SK-N-SH treated with all-trans-retinoic acid at 6 μM for 48 hours (cell line): ENCODE measurements at regions not wholly inside any gene's neighbourhood (a gene's known extent, or its start where the extent isn't known, plus 50 kb on each side); places are given as distances from the start of the nearest gene placed in this dataset.

Experiments used
- ATAC-seq: fragments of 200-7000 bp; cut with Tn5 transposase; 3 replicates; pipeline ENCODE4 v1.9.1; 2020; ENCODE audit warnings: mild to moderate bottlenecking, moderate library complexity
- ARNTL ChIP-seq: fragments of 450-650 bp; formaldehyde crosslinking; IDR thresholded peaks from 2 replicates; pipeline ENCODE4 v1.5.0; 2020; ENCODE audit warnings: low read depth, mild to moderate bottlenecking, moderate library complexity, borderline replicate concordance
- BACH2 ChIP-seq: fragments of 250-450 bp; sonication (Bioruptor Pico); IDR thresholded peaks from 2 replicates; pipeline ENCODE4 v1.9.0; 2021; ENCODE audit warnings: mild to moderate bottlenecking, borderline replicate concordance
- CSDC2 ChIP-seq: fragments of 250-450 bp; sonication (Bioruptor Pico); IDR thresholded peaks from 2 replicates; pipeline ENCODE4 v1.5.0; 2020; ENCODE audit warnings: mild to moderate bottlenecking, moderate library complexity
- ISL1 ChIP-seq: fragments of 250-450 bp; sonication (Bioruptor Pico); IDR thresholded peaks from 2 replicates; pipeline ENCODE4 v2.1.2; 2022; ENCODE audit warnings: mild to moderate bottlenecking, moderate library complexity
- PPARA ChIP-seq: fragments of 250-450 bp; sonication (Bioruptor Pico); IDR thresholded peaks from 2 replicates; pipeline ENCODE4 v1.5.0; 2020; ENCODE audit warnings: mild to moderate bottlenecking, borderline replicate concordance
- RARB ChIP-seq: fragments of 250-450 bp; sonication (Bioruptor Pico); IDR thresholded peaks from 2 replicates; pipeline ENCODE4 v1.8.0; 2021; ENCODE audit warnings: mild to moderate bottlenecking, moderate library complexity
- SNAI2 ChIP-seq: fragments of 250-450 bp; sonication (Bioruptor Pico); IDR thresholded peaks from 2 replicates; pipeline ENCODE4 v1.5.0; 2020; ENCODE audit warnings: mild to moderate bottlenecking, moderate library complexity
- TCF4 ChIP-seq: fragments of 250-450 bp; sonication (Bioruptor Pico); IDR thresholded peaks from 2 replicates; pipeline ENCODE4 v1.8.0; 2021; ENCODE audit warnings: mild to moderate bottlenecking, moderate library complexity, borderline replicate concordance
- TOX ChIP-seq: fragments of 250-450 bp; sonication (Bioruptor Pico); IDR thresholded peaks from 2 replicates; pipeline ENCODE4 v1.8.0; 2021; ENCODE audit warnings: mild to moderate bottlenecking, moderate library complexity, borderline replicate concordance
- ZFP3 ChIP-seq: fragments of 250-450 bp; sonication (Bioruptor Pico); IDR thresholded peaks from 2 replicates; pipeline ENCODE4 v1.5.0; 2020; ENCODE audit warnings: mild to moderate bottlenecking, moderate library complexity
- ZNF565 ChIP-seq: fragments of 450-650 bp; formaldehyde crosslinking; conservative IDR thresholded peaks from 2 replicates; pipeline ENCODE4 v1.5.0; 2020; ENCODE audit warnings: low read depth, mild to moderate bottlenecking, moderate library complexity
- ZNF70 ChIP-seq: fragments of 450-650 bp; formaldehyde crosslinking; IDR thresholded peaks from 2 replicates; pipeline ENCODE4 v1.5.0; 2020; ENCODE audit warnings: mild to moderate bottlenecking, moderate library complexity
- ZNF8 ChIP-seq: fragments of 450-650 bp; formaldehyde crosslinking; IDR thresholded peaks from 2 replicates; pipeline ENCODE4 v1.5.0; 2020; ENCODE audit warnings: mild to moderate bottlenecking, moderate library complexity
- TF ChIP-seq, protein P1 (sequence below): fragments of 250-450 bp; sonication (Bioruptor Pico); IDR thresholded peaks from 2 replicates; pipeline ENCODE4 v1.8.0; 2021; ENCODE audit warnings: low read depth, mild to moderate bottlenecking, moderate library complexity, borderline replicate concordance
- TF ChIP-seq, protein P2 (sequence below): fragments of 250-450 bp; sonication (Bioruptor Pico); IDR thresholded peaks from 2 replicates; pipeline ENCODE4 v1.5.1; 2021; ENCODE audit warnings: mild to moderate bottlenecking, moderate library complexity
- TF ChIP-seq, protein P3 (sequence below): fragments of 250-450 bp; sonication (Bioruptor Pico); IDR thresholded peaks from 2 replicates; pipeline ENCODE4 v1.5.1; 2020; ENCODE audit warnings: low read depth, mild to moderate bottlenecking, moderate library complexity
- TF ChIP-seq, protein P4 (sequence below): fragments of 250-450 bp; sonication (Bioruptor Pico); IDR thresholded peaks from 2 replicates; pipeline ENCODE4 v1.8.0; 2020; ENCODE audit warnings: mild to moderate bottlenecking, moderate library complexity, borderline replicate concordance
- TF ChIP-seq, protein P5 (sequence below): fragments of 250-450 bp; sonication (Bioruptor Pico); IDR thresholded peaks from 2 replicates; pipeline ENCODE4 v1.5.0; 2020; ENCODE audit warnings: mild to moderate bottlenecking, moderate library complexity

DNA sequence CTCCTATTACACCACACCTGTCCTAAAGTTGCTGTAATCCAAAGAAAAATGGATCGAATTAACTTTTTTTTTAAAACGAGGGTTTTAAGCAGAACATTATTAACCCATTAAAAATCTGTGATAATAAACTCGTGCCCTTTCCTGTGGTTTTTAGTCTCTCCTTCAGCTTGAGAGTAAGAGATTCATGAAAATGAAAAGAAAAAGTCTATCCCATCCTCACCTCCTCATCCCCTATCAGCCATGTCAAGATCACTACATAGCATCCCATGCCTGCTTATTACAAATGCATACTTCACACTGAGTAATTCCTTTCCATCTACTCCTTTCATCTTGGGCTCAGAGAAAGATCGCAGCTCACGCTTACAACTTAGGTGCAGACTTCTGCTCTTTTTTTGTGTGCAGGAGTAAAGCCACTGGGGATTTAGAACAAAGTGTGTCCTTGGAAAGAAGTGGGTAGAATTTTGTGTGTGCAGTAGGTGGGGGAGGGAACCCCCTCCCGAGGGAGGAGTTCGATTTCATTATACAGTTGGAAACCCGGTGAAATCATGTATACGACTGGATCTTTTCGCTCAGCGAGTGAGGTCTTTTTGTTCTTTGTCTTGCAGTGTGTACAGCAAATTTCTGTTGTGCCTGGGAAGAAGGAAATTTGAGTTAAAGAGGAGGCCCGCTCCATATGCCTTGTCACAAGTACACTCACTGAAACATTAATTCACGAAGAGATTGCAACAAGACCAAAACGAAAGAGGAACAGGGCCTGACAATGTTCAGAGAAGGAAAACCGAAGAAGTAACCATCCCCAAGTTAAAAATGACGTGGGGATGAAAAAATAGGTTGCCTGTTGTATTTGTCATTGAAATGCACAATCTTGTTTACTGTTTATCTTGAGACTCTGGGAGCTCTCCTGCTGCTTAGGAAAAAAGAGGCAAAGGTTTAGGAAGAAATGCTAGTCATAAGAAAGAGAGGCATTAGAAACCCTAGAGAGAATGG, 146.5 kb upstream of the ZNF217 start:
- no peak for ATAC-seq
- no peak for TF ChIP-seq CSDC2 (CRISPR knock-in tag)
- no peak for TF ChIP-seq RARB
- no peak for TF ChIP-seq TCF4
- no peak for TF ChIP-seq BACH2 (CRISPR knock-in tag)
- TF ChIP-seq, protein P1, sequence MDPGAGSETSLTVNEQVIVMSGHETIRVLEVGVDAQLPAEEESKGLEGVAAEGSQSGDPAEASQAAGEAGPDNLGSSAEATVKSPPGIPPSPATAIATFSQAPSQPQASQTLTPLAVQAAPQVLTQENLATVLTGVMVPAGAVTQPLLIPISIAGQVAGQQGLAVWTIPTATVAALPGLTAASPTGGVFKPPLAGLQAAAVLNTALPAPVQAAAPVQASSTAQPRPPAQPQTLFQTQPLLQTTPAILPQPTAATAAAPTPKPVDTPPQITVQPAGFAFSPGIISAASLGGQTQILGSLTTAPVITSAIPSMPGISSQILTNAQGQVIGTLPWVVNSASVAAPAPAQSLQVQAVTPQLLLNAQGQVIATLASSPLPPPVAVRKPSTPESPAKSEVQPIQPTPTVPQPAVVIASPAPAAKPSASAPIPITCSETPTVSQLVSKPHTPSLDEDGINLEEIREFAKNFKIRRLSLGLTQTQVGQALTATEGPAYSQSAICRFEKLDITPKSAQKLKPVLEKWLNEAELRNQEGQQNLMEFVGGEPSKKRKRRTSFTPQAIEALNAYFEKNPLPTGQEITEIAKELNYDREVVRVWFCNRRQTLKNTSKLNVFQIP (CRISPR knock-in tag) = no peak
- TF ChIP-seq PPARA (CRISPR knock-in tag) = no peak

DNA sequence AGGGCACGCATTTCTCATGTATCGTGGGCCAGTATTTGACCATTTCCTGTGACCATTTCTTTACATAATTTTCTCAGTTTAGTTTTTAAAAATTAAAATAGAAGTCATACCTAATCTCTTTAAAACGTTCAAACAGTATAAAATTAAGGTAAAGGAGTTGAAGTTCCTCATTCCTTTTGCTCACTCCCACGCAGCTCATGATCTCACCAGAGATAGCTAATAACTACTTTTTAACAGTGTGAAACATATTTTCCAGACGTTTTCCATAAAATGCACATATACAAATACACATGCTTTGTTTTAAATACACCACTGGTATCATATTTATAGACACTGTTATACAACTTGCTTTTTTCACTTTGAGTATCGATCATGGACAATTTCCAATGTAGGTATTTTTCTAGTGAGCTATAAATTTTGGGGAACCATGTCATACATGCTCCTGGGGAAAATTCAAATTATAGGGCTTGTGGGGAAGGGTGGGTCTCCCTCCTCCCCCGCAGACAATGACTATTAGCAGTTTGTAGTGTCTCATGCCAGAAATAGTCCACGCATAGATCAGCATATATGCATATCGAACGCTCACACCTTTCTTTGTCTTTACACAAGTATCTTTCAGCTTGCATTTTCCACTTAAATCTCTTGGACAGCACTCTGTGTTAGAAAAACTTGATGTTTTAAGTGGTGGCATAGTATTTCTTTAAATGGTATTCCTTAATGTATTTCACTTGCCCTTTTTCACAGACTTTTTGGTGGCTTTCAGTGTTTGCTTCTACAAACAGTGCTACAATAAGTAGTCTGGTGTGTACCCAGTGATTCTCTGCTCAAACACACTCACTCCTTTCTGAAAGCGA, 145.5 kb upstream of the ZNF217 start:
- no peak for ATAC-seq
- TF ChIP-seq PPARA (CRISPR knock-in tag) (no peak), ZNF70 (CRISPR knock-in tag) (no peak), ZFP3 (no peak), TOX (CRISPR knock-in tag) (no peak)
- TF ChIP-seq, protein P2, sequence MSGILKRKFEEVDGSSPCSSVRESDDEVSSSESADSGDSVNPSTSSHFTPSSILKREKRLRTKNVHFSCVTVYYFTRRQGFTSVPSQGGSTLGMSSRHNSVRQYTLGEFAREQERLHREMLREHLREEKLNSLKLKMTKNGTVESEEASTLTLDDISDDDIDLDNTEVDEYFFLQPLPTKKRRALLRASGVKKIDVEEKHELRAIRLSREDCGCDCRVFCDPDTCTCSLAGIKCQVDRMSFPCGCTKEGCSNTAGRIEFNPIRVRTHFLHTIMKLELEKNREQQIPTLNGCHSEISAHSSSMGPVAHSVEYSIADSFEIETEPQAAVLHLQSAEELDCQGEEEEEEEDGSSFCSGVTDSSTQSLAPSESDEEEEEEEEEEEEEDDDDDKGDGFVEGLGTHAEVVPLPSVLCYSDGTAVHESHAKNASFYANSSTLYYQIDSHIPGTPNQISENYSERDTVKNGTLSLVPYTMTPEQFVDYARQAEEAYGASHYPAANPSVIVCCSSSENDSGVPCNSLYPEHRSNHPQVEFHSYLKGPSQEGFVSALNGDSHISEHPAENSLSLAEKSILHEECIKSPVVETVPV (CRISPR knock-in tag) = no peak
- TF ChIP-seq, all 23 proteins: peak for 0

DNA sequence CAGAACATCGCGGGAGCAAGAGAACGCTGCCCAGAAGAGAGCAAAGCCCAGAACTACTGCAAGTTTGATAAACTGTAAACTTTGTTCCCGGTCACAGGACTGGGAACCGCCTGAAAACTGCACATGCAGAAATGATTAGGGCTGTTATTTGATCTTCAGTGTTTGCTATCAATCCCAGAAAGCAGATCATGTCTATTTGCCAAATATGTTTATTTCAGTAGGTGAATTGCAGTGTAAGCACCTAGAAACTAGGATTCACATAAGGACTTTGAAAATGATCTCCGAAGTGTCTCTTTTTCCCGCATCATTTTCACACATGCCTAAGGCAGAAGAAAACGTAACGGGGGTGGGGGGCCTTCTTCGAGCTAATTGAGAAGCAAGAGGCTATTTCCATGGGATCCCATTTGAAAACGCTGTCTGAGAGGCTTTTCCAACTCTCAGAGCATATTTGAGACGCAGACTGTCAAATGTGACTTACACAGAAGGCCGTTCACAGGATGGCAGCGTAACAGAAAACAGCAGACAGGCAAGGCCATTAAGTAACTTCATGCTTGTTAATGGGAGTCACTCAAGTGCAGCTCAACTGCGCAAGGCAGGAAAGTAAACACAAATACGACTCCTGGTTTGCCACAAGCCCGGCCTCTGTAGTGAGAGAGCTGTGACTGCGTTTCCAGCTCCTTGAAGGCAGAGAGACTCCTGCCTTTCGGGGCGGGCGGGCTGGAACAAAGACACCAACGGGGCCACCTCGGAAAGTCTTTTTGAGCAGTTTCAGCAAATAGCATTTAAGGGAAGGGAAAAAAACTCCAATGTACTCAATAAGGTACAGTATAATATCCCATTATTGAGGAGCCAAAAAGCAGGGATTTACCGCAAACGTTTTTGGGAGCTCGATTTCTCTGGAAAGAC, 144.7 kb upstream of the ZNF217 start:
- peak; percentile 68 for ATAC-seq
- TF ChIP-seq CSDC2 (CRISPR knock-in tag) = 0 out of 2 replicates have a peak, but pooled peaks have one; percentile 9
- no peak for TF ChIP-seq ZNF70 (CRISPR knock-in tag)
- TF ChIP-seq ISL1 (CRISPR knock-in tag) = 0 out of 2 replicates have a peak, but pooled peaks have one; percentile 20
- no peak for TF ChIP-seq TCF4
- TF ChIP-seq SNAI2 (CRISPR knock-in tag) = no peak
- TF ChIP-seq ARNTL = no peak

DNA sequence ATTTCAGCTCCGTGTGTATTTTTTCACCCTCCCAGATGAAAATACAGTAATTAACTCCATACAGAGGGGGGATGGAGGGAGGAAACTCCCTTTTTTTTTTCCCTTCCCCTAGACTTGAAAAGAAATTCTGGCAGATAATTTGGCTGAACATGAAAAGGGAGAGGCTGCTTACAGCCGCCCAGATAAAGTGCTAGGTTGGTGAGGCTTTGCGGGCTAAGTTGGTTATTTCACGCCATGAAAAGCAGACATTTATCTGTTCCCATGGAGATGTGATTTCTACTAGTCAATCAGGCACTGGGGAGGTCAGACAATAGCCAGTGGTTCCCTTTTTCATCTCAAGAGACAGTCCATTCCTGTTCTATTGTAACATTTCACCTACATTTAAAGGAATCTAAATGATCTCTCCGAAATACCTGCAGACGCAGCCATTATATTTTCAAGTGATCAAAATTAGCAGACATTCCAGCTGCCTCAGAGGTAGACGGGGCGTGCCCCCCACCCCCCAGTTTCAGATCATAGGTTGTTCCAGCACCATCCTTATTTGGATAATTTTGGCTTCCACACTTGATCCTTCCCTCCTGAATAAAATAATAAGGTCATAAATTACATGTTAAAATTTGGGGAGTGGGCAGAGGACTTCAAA, 143.9 kb upstream of the ZNF217 start:
- no peak for ATAC-seq
- TF ChIP-seq RARB (no peak), BACH2 (CRISPR knock-in tag) (no peak), TOX (CRISPR knock-in tag) (no peak), CSDC2 (CRISPR knock-in tag) (no peak), ZNF565 (CRISPR knock-in tag) (no peak), ZFP3 (no peak), ARNTL (no peak), PPARA (CRISPR knock-in tag) (no peak), ISL1 (CRISPR knock-in tag) (no peak), ZNF8 (no peak)
- TF ChIP-seq, protein P3, sequence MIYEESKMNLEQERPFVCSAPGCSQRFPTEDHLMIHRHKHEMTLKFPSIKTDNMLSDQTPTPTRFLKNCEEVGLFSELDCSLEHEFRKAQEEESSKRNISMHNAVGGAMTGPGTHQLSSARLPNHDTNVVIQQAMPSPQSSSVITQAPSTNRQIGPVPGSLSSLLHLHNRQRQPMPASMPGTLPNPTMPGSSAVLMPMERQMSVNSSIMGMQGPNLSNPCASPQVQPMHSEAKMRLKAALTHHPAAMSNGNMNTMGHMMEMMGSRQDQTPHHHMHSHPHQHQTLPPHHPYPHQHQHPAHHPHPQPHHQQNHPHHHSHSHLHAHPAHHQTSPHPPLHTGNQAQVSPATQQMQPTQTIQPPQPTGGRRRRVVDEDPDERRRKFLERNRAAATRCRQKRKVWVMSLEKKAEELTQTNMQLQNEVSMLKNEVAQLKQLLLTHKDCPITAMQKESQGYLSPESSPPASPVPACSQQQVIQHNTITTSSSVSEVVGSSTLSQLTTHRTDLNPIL = no peak
- TF ChIP-seq, protein P4, sequence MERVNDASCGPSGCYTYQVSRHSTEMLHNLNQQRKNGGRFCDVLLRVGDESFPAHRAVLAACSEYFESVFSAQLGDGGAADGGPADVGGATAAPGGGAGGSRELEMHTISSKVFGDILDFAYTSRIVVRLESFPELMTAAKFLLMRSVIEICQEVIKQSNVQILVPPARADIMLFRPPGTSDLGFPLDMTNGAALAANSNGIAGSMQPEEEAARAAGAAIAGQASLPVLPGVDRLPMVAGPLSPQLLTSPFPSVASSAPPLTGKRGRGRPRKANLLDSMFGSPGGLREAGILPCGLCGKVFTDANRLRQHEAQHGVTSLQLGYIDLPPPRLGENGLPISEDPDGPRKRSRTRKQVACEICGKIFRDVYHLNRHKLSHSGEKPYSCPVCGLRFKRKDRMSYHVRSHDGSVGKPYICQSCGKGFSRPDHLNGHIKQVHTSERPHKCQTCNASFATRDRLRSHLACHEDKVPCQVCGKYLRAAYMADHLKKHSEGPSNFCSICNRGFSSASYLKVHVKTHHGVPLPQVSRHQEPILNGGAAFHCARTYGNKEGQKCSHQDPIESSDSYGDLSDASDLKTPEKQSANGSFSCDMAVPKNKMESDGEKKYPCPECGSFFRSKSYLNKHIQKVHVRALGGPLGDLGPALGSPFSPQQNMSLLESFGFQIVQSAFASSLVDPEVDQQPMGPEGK (CRISPR knock-in tag) = no peak
- TF ChIP-seq, protein P5, sequence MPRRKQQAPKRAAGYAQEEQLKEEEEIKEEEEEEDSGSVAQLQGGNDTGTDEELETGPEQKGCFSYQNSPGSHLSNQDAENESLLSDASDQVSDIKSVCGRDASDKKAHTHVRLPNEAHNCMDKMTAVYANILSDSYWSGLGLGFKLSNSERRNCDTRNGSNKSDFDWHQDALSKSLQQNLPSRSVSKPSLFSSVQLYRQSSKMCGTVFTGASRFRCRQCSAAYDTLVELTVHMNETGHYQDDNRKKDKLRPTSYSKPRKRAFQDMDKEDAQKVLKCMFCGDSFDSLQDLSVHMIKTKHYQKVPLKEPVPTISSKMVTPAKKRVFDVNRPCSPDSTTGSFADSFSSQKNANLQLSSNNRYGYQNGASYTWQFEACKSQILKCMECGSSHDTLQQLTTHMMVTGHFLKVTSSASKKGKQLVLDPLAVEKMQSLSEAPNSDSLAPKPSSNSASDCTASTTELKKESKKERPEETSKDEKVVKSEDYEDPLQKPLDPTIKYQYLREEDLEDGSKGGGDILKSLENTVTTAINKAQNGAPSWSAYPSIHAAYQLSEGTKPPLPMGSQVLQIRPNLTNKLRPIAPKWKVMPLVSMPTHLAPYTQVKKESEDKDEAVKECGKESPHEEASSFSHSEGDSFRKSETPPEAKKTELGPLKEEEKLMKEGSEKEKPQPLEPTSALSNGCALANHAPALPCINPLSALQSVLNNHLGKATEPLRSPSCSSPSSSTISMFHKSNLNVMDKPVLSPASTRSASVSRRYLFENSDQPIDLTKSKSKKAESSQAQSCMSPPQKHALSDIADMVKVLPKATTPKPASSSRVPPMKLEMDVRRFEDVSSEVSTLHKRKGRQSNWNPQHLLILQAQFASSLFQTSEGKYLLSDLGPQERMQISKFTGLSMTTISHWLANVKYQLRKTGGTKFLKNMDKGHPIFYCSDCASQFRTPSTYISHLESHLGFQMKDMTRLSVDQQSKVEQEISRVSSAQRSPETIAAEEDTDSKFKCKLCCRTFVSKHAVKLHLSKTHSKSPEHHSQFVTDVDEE = no peak
- TF ChIP-seq, protein P1 (CRISPR knock-in tag) = no peak
